Endodermal cell (in vitro differentiated cells): ENCODE measurements at regions not wholly inside any gene's neighbourhood (a gene's known extent, or its start where the extent isn't known, plus 50 kb on each side); places are given as distances from the start of the nearest gene placed in this dataset.

Experiments used
- DNase-seq: peaks from one replicate; pipeline ENCODE4 v3.0.0-alpha.2; 2017
- H3K27ac ChIP-seq: 2 replicates; pipeline ENCODE4 v1.5.1; 2013; ENCODE audit warnings: mild to moderate bottlenecking, low read depth, low read length, moderate library complexity
- H3K27me3 ChIP-seq: 2 replicates; pipeline ENCODE4 v1.6.1; 2013; ENCODE audit warnings: mild to moderate bottlenecking, low read length, moderate library complexity; ENCODE audit not compliant: insufficient read depth, control insufficient read depth, poor library complexity, severe bottlenecking
- H3K36me3 ChIP-seq: 2 replicates; pipeline ENCODE4 v1.7.0; 2013; ENCODE audit warnings: mild to moderate bottlenecking, low read length, moderate library complexity; ENCODE audit not compliant: control insufficient read depth, insufficient read depth
- H3K4me1 ChIP-seq: one replicate; pipeline ENCODE4 v1.7.0; 2013; ENCODE audit warnings: low read length; ENCODE audit not compliant: control insufficient read depth, insufficient read depth
- H3K4me3 ChIP-seq: 2 replicates; pipeline ENCODE4 v1.5.1; 2013; ENCODE audit warnings: mild to moderate bottlenecking, low read length, moderate library complexity
- H3K9ac ChIP-seq: 2 replicates; pipeline ENCODE4 v1.6.1; 2013; ENCODE audit warnings: mild to moderate bottlenecking, low read length, moderate library complexity; ENCODE audit not compliant: poor library complexity, severe bottlenecking; ENCODE audit errors: extremely low read depth
- H3K9me3 ChIP-seq: 2 replicates; pipeline ENCODE4 v1.6.1; 2013; ENCODE audit warnings: mild to moderate bottlenecking, low read length, moderate library complexity; ENCODE audit not compliant: control insufficient read depth
- H3K27ac Mint-ChIP-seq: 2 replicates; pipeline ENCODE4 v1.8.0; 2020; ENCODE audit warnings: mixed read lengths
- H3K27me3 Mint-ChIP-seq: 2 replicates; pipeline ENCODE4 v1.8.0; 2021; ENCODE audit warnings: mild to moderate bottlenecking, mixed read lengths; ENCODE audit not compliant: insufficient read depth
- H3K36me3 Mint-ChIP-seq: 2 replicates; pipeline ENCODE4 v1.8.0; 2020; ENCODE audit warnings: low read depth, mixed read lengths
- H3K4me1 Mint-ChIP-seq: 2 replicates; pipeline ENCODE4 v1.8.0; 2020; ENCODE audit warnings: mixed read lengths
- H3K4me3 Mint-ChIP-seq: 2 replicates; pipeline ENCODE4 v1.8.0; 2020; ENCODE audit warnings: mild to moderate bottlenecking, moderate library complexity, mixed read lengths
- H3K9me3 Mint-ChIP-seq: 2 replicates; pipeline ENCODE4 v1.8.0; 2020; ENCODE audit warnings: mild to moderate bottlenecking, mixed read lengths
- CTCF ChIP-seq: fragments of 200-600 bp; sonication (generic); conservative IDR thresholded peaks from 2 replicates; pipeline ENCODE4 v1.5.0; 2021; ENCODE audit warnings: antibody characterized with exemption, mild to moderate bottlenecking
- WGBS, 2 experiments: methylation state at CpG; one replicate each; pipeline versions ENCODE4 v1.1.5 to v1.1.7; 2013; ENCODE audit warnings: missing lambda C conversion rate in 2 of 2, mixed read lengths in 1 of 2; ENCODE audit not compliant: insufficient coverage in 1 of 2, insufficient read length in 1 of 2; 5-methylcytosine and 5-hydroxymethylcytosine counted together

- no peaks in the 10 kb centered on the region for H3K27me3 Mint-ChIP-seq
- Histone ChIP-seq H3K4me3 (no peak overlapping the region), H3K27me3 (no peaks in the 10 kb centered on the region), H3K36me3 (no peaks in the 10 kb centered on the region), H3K4me1 (no peaks in the 10 kb centered on the region), H3K9me3 (no peaks in the 10 kb centered on the region), H3K9ac (no peak overlapping the region), H3K27ac (no peak overlapping the region)
- H3K4me1 Mint-ChIP-seq = peaks cover 18% of the 10 kb centered on the region
- no peak for TF ChIP-seq CTCF
- no peak for DNase-seq
- no peaks in the 10 kb centered on the region for H3K36me3 Mint-ChIP-seq
- no peaks in the 10 kb centered on the region for H3K9me3 Mint-ChIP-seq
- H3K4me3 Mint-ChIP-seq = no peak overlapping the region
- no peak overlapping the region for H3K27ac Mint-ChIP-seq
- 78% methylated on average over 2 of the region's 2 CpGs; no CpG with 5 or more reads in 1 of the 2 experiments for WGBS, 2 experiments
Observed at GRCh38 chr2:160934991-160935390, 225.2 kb upstream of the TANK start.

- Histone ChIP-seq H3K4me3 (no peak overlapping the region), H3K27me3 (no peaks in the 10 kb centered on the region), H3K36me3 (no peaks in the 10 kb centered on the region), H3K4me1 (no peaks in the 10 kb centered on the region), H3K27ac (no peak overlapping the region), H3K9ac (no peak overlapping the region), H3K9me3 (no peaks in the 10 kb centered on the region)
- no peaks in the 10 kb centered on the region for H3K9me3 Mint-ChIP-seq
- peaks cover 18% of the 10 kb centered on the region for H3K4me1 Mint-ChIP-seq
- H3K36me3 Mint-ChIP-seq = no peaks in the 10 kb centered on the region
- no peaks in the 10 kb centered on the region for H3K27me3 Mint-ChIP-seq
- TF ChIP-seq CTCF = no peak
- no peak for DNase-seq
- no peak overlapping the region for H3K4me3 Mint-ChIP-seq
- WGBS, 2 experiments = 94 to 100% methylated on average over 2 to 3 of the region's 5 CpGs
- H3K27ac Mint-ChIP-seq = no peak overlapping the region
Observed at GRCh38 chr2:160936044-160936806, 224.0 kb upstream of the TANK start.

GRCh38 chr2:160940271-160940670 lies 220.0 kb upstream of the TANK start:
- no peak overlapping the region for H3K27ac Mint-ChIP-seq

More at GRCh38 chr2:160940271-160940670, 220.0 kb upstream of the TANK start:
- 89 to 100% methylated on average over 1 of the region's 1 CpG for WGBS, 2 experiments
- Mint-ChIP-seq H3K4me1 (peaks cover 7% of the 10 kb centered on the region), H3K4me3 (no peak overlapping the region), H3K36me3 (no peaks in the 10 kb centered on the region), H3K27me3 (no peaks in the 10 kb centered on the region), H3K9me3 (no peaks in the 10 kb centered on the region)
- H3K27me3 ChIP-seq = no peaks in the 10 kb centered on the region
- no peak overlapping the region for H3K9ac ChIP-seq
- H3K4me3 ChIP-seq = no peak overlapping the region
- TF ChIP-seq CTCF = no peak
- no peaks in the 10 kb centered on the region for H3K4me1 ChIP-seq
- H3K27ac ChIP-seq = no peak overlapping the region
- DNase-seq = no peak
- H3K36me3 ChIP-seq = no peaks in the 10 kb centered on the region
- H3K9me3 ChIP-seq = no peaks in the 10 kb centered on the region
